Spleen (tissue), 11 donors: ENCODE measurements at regions not wholly inside any gene's neighbourhood (a gene's known extent, or its start where the extent isn't known, plus 50 kb on each side); places are given as distances from the start of the nearest gene placed in this dataset.

Experiments
- DNase-seq: peaks from one replicate; pipeline ENCODE4 v3.0.0-alpha.2; 2020
- H3K27ac ChIP-seq, 8 donors: fragments of 200-600 bp; sonication (generic) in 7 of 8; 1 replicate in 4 of 8; 2 replicates in 4 of 8; pipeline versions ENCODE4 v1.5.0 to v1.8.0; 2016 to 2021; ENCODE audit warnings: inconsistent platforms in 4 of 8, mild to moderate bottlenecking in 4 of 8, moderate library complexity in 1 of 8
- H3K27me3 ChIP-seq, 7 donors: fragments of 200-600 bp; sonication (generic) in 6 of 7; replicated peaks in 1 of 7; 1 replicate in 4 of 7; 2 replicates in 3 of 7; pipeline versions ENCODE4 v1.5.0 to v1.8.0; 2016 to 2021; ENCODE audit warnings: inconsistent platforms in 3 of 7, mild to moderate bottlenecking in 1 of 7
- H3K36me3 ChIP-seq, 6 donors: fragments of 200-600 bp; sonication (generic) in 5 of 6; 1 replicate in 4 of 6; 2 replicates in 2 of 6; pipeline versions ENCODE4 v1.5.0 to v1.8.0; 2016 to 2021; ENCODE audit warnings: inconsistent platforms in 2 of 6
- H3K4me1 ChIP-seq, 6 donors: fragments of 200-600 bp; sonication (generic) in 5 of 6; 1 replicate in 3 of 6; 2 replicates in 3 of 6; pipeline versions ENCODE4 v1.5.0 to v1.8.0; 2016 to 2021; ENCODE audit warnings: inconsistent platforms in 3 of 6
- H3K4me3 ChIP-seq, 8 donors: fragments of 200-600 bp; sonication (generic) in 7 of 8; 1 replicate in 4 of 8; 2 replicates in 4 of 8; pipeline versions ENCODE4 v1.5.0 to v1.8.0; 2016 to 2021; ENCODE audit warnings: inconsistent platforms in 4 of 8, mild to moderate bottlenecking in 4 of 8, moderate library complexity in 2 of 8
- H3K9me3 ChIP-seq, 8 donors: fragments of 200-600 bp; sonication (generic) in 7 of 8; 1 replicate in 4 of 8; 2 replicates in 4 of 8; pipeline versions ENCODE4 v1.5.0 to v1.8.0; 2016 to 2021; ENCODE audit warnings: inconsistent platforms in 4 of 8
- POLR2A ChIP-seq, 3 donors: fragments of 450-650 bp; IDR thresholded peaks; one replicate each; pipeline ENCODE4 v1.5.1; 2017; ENCODE audit warnings: antibody characterized with exemption in 3 of 3, mild to moderate bottlenecking in 1 of 3
- POLR2AphosphoS5 ChIP-seq, 3 donors: sonication (generic); formaldehyde crosslinking; IDR thresholded peaks; one replicate each; pipeline ENCODE4 v1.5.1; 2017; ENCODE audit warnings: antibody characterized with exemption in 3 of 3
- WGBS, 5 donors: extraction: QIAGEN DNeasy Blood & Tissue Kit in 3 of 5; methylation state at CpG; one replicate each; pipeline versions ENCODE4 v1.1.5 to v1.1.7; 2013 to 2018; 5-methylcytosine and 5-hydroxymethylcytosine counted together
- intact Hi-C: fragments of 100-400 bp; cut with DNase I; formaldehyde crosslinking; loops from one replicate; pipeline ENCODE4 v1.15.0; 2023; ENCODE audit warnings: low total_unique reads
- TF ChIP-seq, protein P1 (sequence below), 11 experiments: fragments of 200-600 bp in 7 of 11; fragments of 450-650 bp in 4 of 11; sonication (generic) in 4 of 11; IDR thresholded peaks in 8 of 11; conservative IDR thresholded peaks in 3 of 11; 1 replicate in 7 of 11; 2 replicates in 4 of 11; pipeline versions ENCODE4 v1.4.0 to v1.8.0; 2016 to 2021; ENCODE audit warnings: antibody characterized with exemption in 11 of 11, inconsistent platforms in 4 of 11, mild to moderate bottlenecking in 1 of 11
- donor health status: healthy with polysubstance abuse.
- donor health status: DM: no; HTN: no; CAD: no; lungs with moderate emphysema.
- donor health status: DM: no; HTN: no; CAD: no.
- donor health status: Bipolar disorder and iron deficiency.
- donor health status: healthy.
- donor health status: DM: no; HTN: no; CAD: no.
- donor health status: DM: yes; HTN: yes; CAD: no.

DNA sequence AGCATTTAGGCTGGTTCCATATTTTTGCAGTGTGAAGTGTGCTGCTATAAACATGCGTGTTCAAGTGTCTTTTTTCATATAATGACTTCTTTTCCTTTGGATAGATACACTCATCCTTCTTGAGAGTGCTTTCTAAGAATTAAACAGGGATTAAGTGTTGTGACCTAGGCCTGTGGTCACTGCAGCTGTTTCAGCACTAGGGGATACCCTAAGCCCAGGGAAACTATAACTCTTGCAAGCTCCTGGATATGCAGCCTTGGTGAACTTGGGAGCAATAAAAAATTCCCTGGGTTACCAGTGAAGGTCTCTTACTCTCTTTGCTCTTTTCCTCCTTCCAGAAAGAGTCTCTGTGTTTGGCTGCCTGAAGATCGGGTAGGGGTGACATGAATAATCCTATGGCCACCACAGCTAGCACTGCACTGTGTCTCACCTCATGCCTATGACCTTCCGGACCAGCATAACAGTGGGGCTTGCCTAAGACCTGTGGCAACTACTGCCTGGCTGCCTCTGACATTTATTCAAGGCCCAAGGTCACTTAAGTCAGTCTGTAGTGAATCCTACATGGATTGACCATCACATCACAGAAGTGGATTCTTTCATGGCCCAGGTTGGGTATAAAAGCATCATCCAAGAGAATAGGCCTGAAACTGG lies 799.7 kb downstream of the DACH1 start:
- H3K9me3 ChIP-seq: peaks cover 0 to 16% (median 5%) of the 10 kb centered on the region in 8 donors
- H3K4me1 ChIP-seq: no peaks in the 10 kb centered on the region
- H3K36me3 ChIP-seq: no peaks in the 10 kb centered on the region
- no peak overlapping the region for H3K27ac ChIP-seq
- no peak overlapping the region for H3K4me3 ChIP-seq
- TF ChIP-seq POLR2AphosphoS5 (IDR thresholded peaks at IDR 0.05) (no peak), POLR2A (IDR thresholded peaks at IDR 0.05) (no peak)
- TF ChIP-seq, protein P1, sequence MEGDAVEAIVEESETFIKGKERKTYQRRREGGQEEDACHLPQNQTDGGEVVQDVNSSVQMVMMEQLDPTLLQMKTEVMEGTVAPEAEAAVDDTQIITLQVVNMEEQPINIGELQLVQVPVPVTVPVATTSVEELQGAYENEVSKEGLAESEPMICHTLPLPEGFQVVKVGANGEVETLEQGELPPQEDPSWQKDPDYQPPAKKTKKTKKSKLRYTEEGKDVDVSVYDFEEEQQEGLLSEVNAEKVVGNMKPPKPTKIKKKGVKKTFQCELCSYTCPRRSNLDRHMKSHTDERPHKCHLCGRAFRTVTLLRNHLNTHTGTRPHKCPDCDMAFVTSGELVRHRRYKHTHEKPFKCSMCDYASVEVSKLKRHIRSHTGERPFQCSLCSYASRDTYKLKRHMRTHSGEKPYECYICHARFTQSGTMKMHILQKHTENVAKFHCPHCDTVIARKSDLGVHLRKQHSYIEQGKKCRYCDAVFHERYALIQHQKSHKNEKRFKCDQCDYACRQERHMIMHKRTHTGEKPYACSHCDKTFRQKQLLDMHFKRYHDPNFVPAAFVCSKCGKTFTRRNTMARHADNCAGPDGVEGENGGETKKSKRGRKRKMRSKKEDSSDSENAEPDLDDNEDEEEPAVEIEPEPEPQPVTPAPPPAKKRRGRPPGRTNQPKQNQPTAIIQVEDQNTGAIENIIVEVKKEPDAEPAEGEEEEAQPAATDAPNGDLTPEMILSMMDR (IDR thresholded peaks at IDR 0.05 in 8 of 11, conservative IDR thresholded peaks at IDR 0.05 in 3 of 11): no peak
- DNase-seq: no peak
- WGBS, 5 donors: 71 to 92% (median 85%) methylated on average over 3 of the region's 3 CpGs
- intact Hi-C loops: no loop called here
- no peaks in the 10 kb centered on the region for H3K27me3 ChIP-seq

DNA sequence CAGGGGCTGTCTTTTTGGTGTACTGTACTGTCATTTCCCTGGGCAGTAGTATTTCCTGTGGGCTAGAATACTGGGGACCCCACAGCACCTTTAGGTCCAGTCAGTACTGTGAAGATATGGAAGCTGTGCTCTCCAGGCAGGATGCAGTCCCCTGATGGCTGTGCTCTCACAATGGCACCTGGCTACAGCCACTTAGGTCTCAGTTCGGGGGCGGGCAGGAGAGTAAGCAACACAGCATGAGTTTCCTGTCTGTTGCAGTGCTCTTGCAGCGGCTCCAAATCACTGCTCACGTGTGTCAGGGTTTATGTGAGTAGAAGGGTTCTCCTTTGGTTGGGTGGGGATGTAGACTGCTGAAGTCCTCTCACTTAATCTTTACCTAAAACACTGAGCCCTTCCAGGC lies 810.4 kb downstream of the DACH1 start:
- H3K4me3 ChIP-seq: no peak overlapping the region
- no peaks in the 10 kb centered on the region for H3K36me3 ChIP-seq
- no peaks in the 10 kb centered on the region for H3K4me1 ChIP-seq
- DNase-seq: no peak
- peaks cover 0 to 34% (median 22%) of the 10 kb centered on the region in 8 donors for H3K9me3 ChIP-seq
- TF ChIP-seq, protein P1 (IDR thresholded peaks at IDR 0.05 in 8 of 11, conservative IDR thresholded peaks at IDR 0.05 in 3 of 11): no peak
- no peak for TF ChIP-seq POLR2A (IDR thresholded peaks at IDR 0.05)
- TF ChIP-seq POLR2AphosphoS5 (IDR thresholded peaks at IDR 0.05): no peak
- intact Hi-C loops: no loop called here
- WGBS, 5 donors: 73 to 80% (median 74%) methylated on average over 4 of the region's 4 CpGs
- no peak overlapping the region for H3K27ac ChIP-seq
- no peaks in the 10 kb centered on the region for H3K27me3 ChIP-seq

DNA sequence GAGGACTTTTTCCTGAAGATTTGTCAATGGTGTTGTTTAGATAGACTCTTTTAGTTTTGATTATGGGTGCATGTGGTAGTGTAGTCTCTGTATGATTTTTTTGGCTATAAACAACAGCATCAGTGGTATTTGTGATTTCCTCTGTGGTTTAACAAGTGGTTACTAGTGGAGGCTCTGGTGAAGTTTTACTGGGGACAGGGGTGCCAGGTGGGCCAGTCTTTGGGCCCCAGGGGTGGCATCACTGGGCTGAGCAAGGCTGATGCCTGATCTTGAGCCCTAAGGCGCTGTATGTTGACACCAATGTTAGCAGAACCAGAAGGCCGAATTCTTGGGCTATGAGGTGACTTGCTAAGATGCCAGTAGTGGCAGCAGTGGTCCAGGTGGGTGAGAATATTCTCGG lies 811.4 kb downstream of the DACH1 start:
- Histone ChIP-seq H3K36me3 (no peaks in the 10 kb centered on the region), H3K4me1 (no peaks in the 10 kb centered on the region), H3K27ac (no peak overlapping the region), H3K4me3 (no peak overlapping the region), H3K27me3 (no peaks in the 10 kb centered on the region), H3K9me3 (peaks cover 0 to 30% (median 22%) of the 10 kb centered on the region in 8 donors)
- TF ChIP-seq POLR2A (IDR thresholded peaks at IDR 0.05) (no peak), POLR2AphosphoS5 (IDR thresholded peaks at IDR 0.05) (no peak)
- TF ChIP-seq, protein P1 (IDR thresholded peaks at IDR 0.05 in 8 of 11, conservative IDR thresholded peaks at IDR 0.05 in 3 of 11): no peak
- WGBS, 5 donors: 75 to 83% (median 78%) methylated on average over 3 of the region's 3 CpGs
- no peak for DNase-seq
- intact Hi-C loops: no loop called here

DNA sequence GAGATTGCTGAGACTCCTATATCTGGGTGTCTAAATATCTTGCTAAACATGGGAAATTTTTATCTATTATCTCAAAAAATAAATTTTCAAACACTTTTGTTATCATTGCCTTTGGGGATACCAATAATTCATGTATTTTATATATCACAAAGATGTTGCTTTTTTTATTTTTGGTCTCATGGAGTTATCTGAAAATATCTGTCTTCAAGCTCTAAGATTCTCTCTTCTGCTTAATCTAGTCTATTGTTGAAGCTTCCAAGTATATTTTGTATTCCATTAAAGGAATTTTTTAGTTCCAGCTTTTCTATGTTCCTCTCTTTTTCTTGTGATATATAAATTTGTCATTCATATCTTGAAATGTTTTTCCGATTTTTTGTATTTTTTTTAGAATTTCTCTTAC lies 812.0 kb downstream of the DACH1 start:
- Histone ChIP-seq H3K4me1 (no peaks in the 10 kb centered on the region), H3K36me3 (no peaks in the 10 kb centered on the region), H3K4me3 (no peak overlapping the region), H3K9me3 (peaks cover 0 to 30% (median 21%) of the 10 kb centered on the region in 8 donors), H3K27ac (no peak overlapping the region), H3K27me3 (no peaks in the 10 kb centered on the region)
- intact Hi-C loops: no loop called here
- TF ChIP-seq POLR2AphosphoS5 (IDR thresholded peaks at IDR 0.05): no peak
- TF ChIP-seq POLR2A (IDR thresholded peaks at IDR 0.05): no peak
- TF ChIP-seq, protein P1 (IDR thresholded peaks at IDR 0.05 in 8 of 11, conservative IDR thresholded peaks at IDR 0.05 in 3 of 11): no peak
- WGBS, 5 donors: 74 to 93% (median 84%) methylated on average over 1 of the region's 1 CpG
- DNase-seq: no peak
